Caco-2 (cell line): ENCODE measurements at regions not wholly inside any gene's neighbourhood (a gene's known extent, or its start where the extent isn't known, plus 50 kb on each side); places are given as distances from the start of the nearest gene placed in this dataset.

ENCODE experiments used
- BruUV-seq: library from RNA; stranded (reverse); fragments of 400-500 nt; replicated peaks from 2 replicates; lab custom pipeline; 2021; lab: Mats Ljungman, UMichigan
- CTCF ChIA-PET: fragments of 300-600 bp; sonication (Branson Sonifier 250); formaldehyde crosslinking; loops from one replicate; lab custom pipeline; 2022; ENCODE audit warnings: antibody characterized with exemption; lab: Charles Lee
- POLR2A ChIA-PET: fragments of 300-600 bp; sonication (Branson Sonifier 250); formaldehyde crosslinking; loops from one replicate; lab custom pipeline; 2022; ENCODE audit warnings: antibody characterized with exemption; lab: Charles Lee
- DNase-seq, 2 experiments: peaks; one replicate each; pipeline versions ENCODE4 v3.0.0 to v3.0.0-alpha.2; 2020 to 2022
- H3K27me3 ChIP-seq: replicated peaks from 2 replicates; pipeline ENCODE4 v1.6.0; 2011; ENCODE audit warnings: low read length; ENCODE audit not compliant: control insufficient read depth, insufficient read depth
- H3K36me3 ChIP-seq: 2 replicates; pipeline ENCODE4 v1.5.1; 2011; ENCODE audit warnings: low read length; ENCODE audit not compliant: control insufficient read depth, insufficient read depth
- H3K4me1 ChIP-seq: fragments of 250-450 bp; sonication (Bioruptor Pico); 2 replicates; pipeline ENCODE4 v1.5.1; 2020; ENCODE audit warnings: mild to moderate bottlenecking
- H3K4me3 ChIP-seq: 2 replicates; pipeline ENCODE4 v1.5.1; 2011; ENCODE audit warnings: low read depth, mild to moderate bottlenecking, control low read depth, low read length
- H3K9me3 ChIP-seq: fragments of 250-450 bp; sonication (Bioruptor Pico); 2 replicates; pipeline ENCODE4 v1.5.1; 2020; ENCODE audit warnings: mild to moderate bottlenecking, moderate library complexity
- H3K27ac Mint-ChIP-seq: one replicate; pipeline ENCODE4 v1.8.0; 2022; ENCODE audit warnings: mixed read lengths; ENCODE audit not compliant: unreplicated experiment
- H3K27me3 Mint-ChIP-seq: one replicate; pipeline ENCODE4 v1.8.0; 2022; ENCODE audit warnings: mixed read lengths; ENCODE audit not compliant: insufficient read depth, unreplicated experiment
- H3K36me3 Mint-ChIP-seq: one replicate; pipeline ENCODE4 v1.8.0; 2022; ENCODE audit warnings: mild to moderate bottlenecking, mixed read lengths; ENCODE audit not compliant: insufficient read depth, unreplicated experiment
- H3K4me1 Mint-ChIP-seq: one replicate; pipeline ENCODE4 v1.8.0; 2022; ENCODE audit warnings: low read depth, mixed read lengths; ENCODE audit not compliant: unreplicated experiment
- H3K4me3 Mint-ChIP-seq: one replicate; pipeline ENCODE4 v1.8.0; 2022; ENCODE audit warnings: mild to moderate bottlenecking, moderate library complexity, mixed read lengths; ENCODE audit not compliant: unreplicated experiment
- H3K9me3 Mint-ChIP-seq: one replicate; pipeline ENCODE4 v1.8.0; 2022; ENCODE audit warnings: mixed read lengths; ENCODE audit not compliant: unreplicated experiment
- CTCF ChIP-seq, 2 experiments: fragments of 200-600 bp in 1 of 2; IDR thresholded peaks; 1 replicate in 1 of 2; 2 replicates in 1 of 2; pipeline versions ENCODE4 v1.5.1 to v1.8.0; 2011 to 2022; ENCODE audit warnings: antibody characterized with exemption in 1 of 2, control low read depth in 1 of 2, inconsistent platforms in 1 of 2, low read depth in 1 of 2, low read length in 1 of 2, mild to moderate bottlenecking in 1 of 2, moderate library complexity in 1 of 2; ENCODE audit not compliant: insufficient read depth in 1 of 2, severe bottlenecking in 1 of 2, unreplicated experiment in 1 of 2
- intact Hi-C: fragments of 100-400 bp; cut with micrococcal nuclease; formaldehyde crosslinking; loops from one replicate; pipeline ENCODE4 v1.10.0; 2022; ENCODE audit not compliant: unreplicated experiment

- Histone ChIP-seq H3K4me3 (no peak overlapping the region), H3K9me3 (no peaks in the 10 kb centered on the region), H3K27me3 (no peaks in the 10 kb centered on the region), H3K36me3 (no peaks in the 10 kb centered on the region), H3K4me1 (no peaks in the 10 kb centered on the region)
- no peaks in the 10 kb centered on the region for H3K9me3 Mint-ChIP-seq
- intact Hi-C loops: no loop called here
- BruUV-seq: no TSS peak
- POLR2A ChIA-PET: no interaction called here
- peaks cover 16% of the 10 kb centered on the region for H3K27me3 Mint-ChIP-seq
- H3K36me3 Mint-ChIP-seq: no peaks in the 10 kb centered on the region
- H3K27ac Mint-ChIP-seq: no peak overlapping the region
- no peaks in the 10 kb centered on the region for H3K4me1 Mint-ChIP-seq
- DNase-seq: peak in 1 of 2 experiments; percentile 24
- CTCF ChIA-PET: no interaction called here
- TF ChIP-seq CTCF (IDR thresholded peaks at IDR 0.05; ENCODE audit: insufficient read depth in 1 of 2, low read depth in 1 of 2, low read length in 1 of 2, severe bottlenecking in 1 of 2, unreplicated experiment in 1 of 2): peak in 1 of 2 experiments; percentile 35
- H3K4me3 Mint-ChIP-seq: no peak overlapping the region
Measured at GRCh38 chr10:128242641-128243040, 116.4 kb upstream of the MKI67 start.

GRCh38 chr10:128245026-128245425 is 118.8 kb upstream of the MKI67 start:
- TF ChIP-seq CTCF (IDR thresholded peaks at IDR 0.05; ENCODE audit: insufficient read depth in 1 of 2, low read depth in 1 of 2, low read length in 1 of 2, severe bottlenecking in 1 of 2, unreplicated experiment in 1 of 2): no peak
- intact Hi-C loops: no loop called here
- H3K36me3 ChIP-seq: no peaks in the 10 kb centered on the region
- POLR2A ChIA-PET: no interaction called here
- Mint-ChIP-seq H3K27ac (no peak overlapping the region), H3K9me3 (no peaks in the 10 kb centered on the region), H3K4me3 (no peak overlapping the region), H3K36me3 (no peaks in the 10 kb centered on the region), H3K4me1 (no peaks in the 10 kb centered on the region), H3K27me3 (peaks cover 15% of the 10 kb centered on the region)
- BruUV-seq: no TSS peak
- H3K4me3 ChIP-seq: no peak overlapping the region
- no peaks in the 10 kb centered on the region for H3K9me3 ChIP-seq
- no peak for DNase-seq
- CTCF ChIA-PET: no interaction called here
- H3K27me3 ChIP-seq: no peaks in the 10 kb centered on the region
- H3K4me1 ChIP-seq: no peaks in the 10 kb centered on the region

GRCh38 chr10:128247576-128247975 is 121.4 kb upstream of the MKI67 start:
- Histone ChIP-seq H3K4me1 (no peaks in the 10 kb centered on the region), H3K36me3 (no peaks in the 10 kb centered on the region), H3K9me3 (no peaks in the 10 kb centered on the region), H3K4me3 (no peak overlapping the region), H3K27me3 (no peaks in the 10 kb centered on the region)
- no peaks in the 10 kb centered on the region for H3K36me3 Mint-ChIP-seq
- H3K27me3 Mint-ChIP-seq: peaks cover 18% of the 10 kb centered on the region
- no peak overlapping the region for H3K4me3 Mint-ChIP-seq
- no peak for TF ChIP-seq CTCF (IDR thresholded peaks at IDR 0.05; ENCODE audit: insufficient read depth in 1 of 2, low read depth in 1 of 2, low read length in 1 of 2, severe bottlenecking in 1 of 2, unreplicated experiment in 1 of 2)
- no TSS peak for BruUV-seq
- intact Hi-C loops: no loop called here
- no peak for DNase-seq
- ChIA-PET CTCF (no interaction called here), POLR2A (no interaction called here)
- no peak overlapping the region for H3K27ac Mint-ChIP-seq
- no peaks in the 10 kb centered on the region for H3K9me3 Mint-ChIP-seq
- H3K4me1 Mint-ChIP-seq: no peaks in the 10 kb centered on the region
